CD8-positive, alpha-beta memory T cell (primary cell): ENCODE measurements at regions not wholly inside any gene's neighbourhood (a gene's known extent, or its start where the extent isn't known, plus 50 kb on each side); places are given as distances from the start of the nearest gene placed in this dataset.
"Not testable (repeated sequence)": the region's sequence is repeated elsewhere in the genome, so short reads cannot be mapped to it uniquely, and the experiment has no call there.

ENCODE experiments used
- CTCF ChIA-PET: fragments of 350-600 bp; sonication (Branson Sonifier 250); formaldehyde crosslinking; loops from one replicate; lab custom pipeline; 2021; ENCODE audit warnings: antibody characterized with exemption; lab: Charles Lee
- POLR2A ChIA-PET: fragments of 350-600 bp; sonication (Branson Sonifier 250); formaldehyde crosslinking; loops from one replicate; lab custom pipeline; 2021; ENCODE audit warnings: antibody characterized with exemption; lab: Charles Lee
- DNase-seq, 5 donors: peaks; one replicate each; pipeline versions ENCODE4 v3.0.0 to v3.0.0-alpha.2; 2020 to 2022; ENCODE audit warnings: mixed read lengths in 1 of 5
- H3K27ac ChIP-seq: one replicate; pipeline ENCODE4 v1.7.0; 2013; ENCODE audit warnings: low read depth, mild to moderate bottlenecking, low read length, moderate library complexity
- H3K27me3 ChIP-seq: 2 replicates; pipeline ENCODE4 v1.7.0; 2013; ENCODE audit warnings: low read length, mild to moderate bottlenecking; ENCODE audit not compliant: insufficient read depth, poor library complexity, severe bottlenecking
- H3K36me3 ChIP-seq: 2 replicates; pipeline ENCODE4 v1.7.0; 2013; ENCODE audit warnings: mild to moderate bottlenecking, low read length, moderate library complexity; ENCODE audit not compliant: insufficient read depth
- H3K4me1 ChIP-seq: 2 replicates; pipeline ENCODE4 v1.7.0; 2013; ENCODE audit warnings: mild to moderate bottlenecking, low read length, moderate library complexity; ENCODE audit not compliant: insufficient read depth
- H3K4me3 ChIP-seq: 2 replicates; pipeline ENCODE4 v1.7.0; 2013; ENCODE audit warnings: mild to moderate bottlenecking, low read length
- H3K9me3 ChIP-seq: 2 replicates; pipeline ENCODE4 v1.7.0; 2013; ENCODE audit warnings: mild to moderate bottlenecking, low read length
- H3K27ac Mint-ChIP-seq, 8 donors: one replicate each; pipeline ENCODE4 v1.8.0; 2020 to 2021; ENCODE audit warnings: mixed read lengths in 8 of 8, mild to moderate bottlenecking in 6 of 8, inconsistent platforms in 3 of 8, moderate library complexity in 3 of 8
- H3K27me3 Mint-ChIP-seq, 2 donors: one replicate each; pipeline ENCODE4 v1.8.0; 2020 to 2021; ENCODE audit warnings: mixed read lengths in 2 of 2, mild to moderate bottlenecking in 1 of 2, moderate library complexity in 1 of 2
- H3K36me3 Mint-ChIP-seq, 3 donors: one replicate each; pipeline ENCODE4 v1.8.0; 2020 to 2021; ENCODE audit warnings: mixed read lengths in 3 of 3, inconsistent platforms in 1 of 3, mild to moderate bottlenecking in 1 of 3
- H3K4me1 Mint-ChIP-seq, 3 donors: one replicate each; pipeline ENCODE4 v1.8.0; 2020 to 2021; ENCODE audit warnings: mixed read lengths in 3 of 3, inconsistent platforms in 1 of 3, mild to moderate bottlenecking in 1 of 3
- H3K4me3 Mint-ChIP-seq, 7 donors: one replicate each; pipeline ENCODE4 v1.8.0; 2020 to 2021; ENCODE audit warnings: mixed read lengths in 7 of 7, mild to moderate bottlenecking in 6 of 7, moderate library complexity in 4 of 7, inconsistent platforms in 2 of 7
- H3K9me3 Mint-ChIP-seq, 5 donors: one replicate each; pipeline ENCODE4 v1.8.0; 2020 to 2022; ENCODE audit warnings: mixed read lengths in 5 of 5, mild to moderate bottlenecking in 3 of 5, moderate library complexity in 2 of 5, inconsistent platforms in 1 of 5

DNA sequence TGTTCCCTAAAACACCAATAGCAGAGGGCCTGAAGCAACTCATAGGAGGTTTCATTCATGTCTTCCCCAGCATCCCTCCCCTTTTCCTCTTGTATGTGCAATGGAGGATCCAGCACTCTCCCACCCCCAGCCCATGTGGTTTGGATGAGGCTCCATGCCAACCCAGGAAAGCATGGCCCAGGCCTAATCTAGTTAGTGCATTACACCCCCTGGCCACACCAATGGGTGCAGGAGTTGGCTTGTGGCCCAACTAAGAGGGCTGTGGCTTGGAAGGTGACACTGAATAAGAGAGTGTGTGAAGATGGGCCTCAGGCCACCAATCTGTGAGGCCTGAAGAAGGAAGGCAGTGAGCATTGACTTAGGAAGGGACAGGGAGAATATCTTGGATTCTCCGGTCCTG lies 70.8 kb upstream of the SMIM23 start:
- H3K36me3 Mint-ChIP-seq, result no peaks in the 10 kb centered on the region

DNA sequence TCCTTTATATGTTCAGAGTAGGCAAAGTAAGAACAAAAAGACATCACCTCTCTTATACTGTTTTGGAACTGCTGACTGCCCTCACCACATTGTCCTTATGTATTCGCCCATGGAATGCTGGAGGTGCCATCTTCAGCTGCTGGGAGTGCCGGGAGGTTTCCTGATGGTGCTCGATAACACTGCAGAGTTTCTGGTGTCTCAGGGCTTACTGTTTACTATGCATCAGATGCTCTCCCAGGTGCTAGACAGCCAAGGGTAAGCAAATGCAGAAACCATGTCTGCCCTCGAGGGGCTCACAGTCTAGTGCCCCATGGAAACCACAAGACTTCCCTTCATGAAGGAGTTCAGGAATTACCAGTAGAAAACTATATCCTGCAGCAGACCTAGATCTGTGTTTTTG lies 70.1 kb upstream of the SMIM23 start:
- Histone ChIP-seq H3K9me3 (no peaks in the 10 kb centered on the region), H3K27ac (no peak overlapping the region), H3K27me3 (no peaks in the 10 kb centered on the region), H3K4me1 (no peaks in the 10 kb centered on the region), H3K36me3 (no peaks in the 10 kb centered on the region), H3K4me3 (no peak overlapping the region)
- H3K36me3 Mint-ChIP-seq, result no peaks in the 10 kb centered on the region
- peaks cover 2 to 38% of the 10 kb centered on the region in 2 donors for H3K27me3 Mint-ChIP-seq
- ChIA-PET CTCF (no interaction called here), POLR2A (no interaction called here)
- no peaks in the 10 kb centered on the region for H3K4me1 Mint-ChIP-seq
- DNase-seq, result no peak
- peaks cover 0 to 2% (median 0%) of the 10 kb centered on the region in 5 donors for H3K9me3 Mint-ChIP-seq
- no peak overlapping the region for H3K4me3 Mint-ChIP-seq
- no peak overlapping the region for H3K27ac Mint-ChIP-seq

More for the DNA sequence above, 70.8 kb upstream of the SMIM23 start:
- H3K27me3 ChIP-seq, result no peaks in the 10 kb centered on the region
- CTCF ChIA-PET, result no interaction called here
- H3K4me1 ChIP-seq, result no peaks in the 10 kb centered on the region
- POLR2A ChIA-PET, result no interaction called here
- Mint-ChIP-seq H3K4me1 (no peaks in the 10 kb centered on the region), H3K4me3 (no peak overlapping the region), H3K27me3 (peaks cover 3 to 34% of the 10 kb centered on the region in 2 donors), H3K27ac (no peak overlapping the region), H3K9me3 (peaks cover 0 to 2% (median 0%) of the 10 kb centered on the region in 5 donors)
- no peak overlapping the region for H3K27ac ChIP-seq
- H3K9me3 ChIP-seq, result no peaks in the 10 kb centered on the region
- H3K4me3 ChIP-seq, result no peak overlapping the region
- no peaks in the 10 kb centered on the region for H3K36me3 ChIP-seq
- DNase-seq, result no peak

DNA sequence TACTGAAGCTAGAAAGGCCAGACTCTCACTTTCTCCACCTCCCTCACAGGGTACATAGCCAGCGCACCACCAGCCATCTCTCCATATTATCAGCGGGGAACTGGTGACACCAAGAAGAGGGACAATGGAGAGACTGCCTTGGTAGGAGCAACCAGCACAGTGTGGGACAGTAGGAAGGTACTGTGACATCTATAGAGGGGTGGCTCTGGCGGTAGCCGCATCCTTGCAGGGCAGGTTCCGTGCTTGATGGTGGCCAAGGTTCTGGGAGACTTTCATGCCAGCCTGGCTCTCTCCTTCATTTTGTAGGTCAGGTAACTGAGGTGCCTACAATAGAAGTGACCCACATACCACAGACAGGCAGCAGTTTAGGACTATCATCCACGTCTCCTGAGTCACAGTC lies 65.5 kb upstream of the SMIM23 start:
- no peak overlapping the region for H3K27ac ChIP-seq
- Mint-ChIP-seq H3K9me3 (no peaks in the 10 kb centered on the region), H3K27me3 (peaks cover 4 to 52% of the 10 kb centered on the region in 2 donors), H3K4me1 (no peaks in the 10 kb centered on the region), H3K27ac (no peak overlapping the region), H3K36me3 (no peaks in the 10 kb centered on the region), H3K4me3 (no peak overlapping the region)
- ChIA-PET CTCF (no interaction called here), POLR2A (no interaction called here)
- H3K36me3 ChIP-seq, result no peaks in the 10 kb centered on the region
- no peaks in the 10 kb centered on the region for H3K4me1 ChIP-seq
- H3K4me3 ChIP-seq, result no peak overlapping the region
- no peaks in the 10 kb centered on the region for H3K9me3 ChIP-seq
- H3K27me3 ChIP-seq, result no peaks in the 10 kb centered on the region
- DNase-seq, result no peak

DNA sequence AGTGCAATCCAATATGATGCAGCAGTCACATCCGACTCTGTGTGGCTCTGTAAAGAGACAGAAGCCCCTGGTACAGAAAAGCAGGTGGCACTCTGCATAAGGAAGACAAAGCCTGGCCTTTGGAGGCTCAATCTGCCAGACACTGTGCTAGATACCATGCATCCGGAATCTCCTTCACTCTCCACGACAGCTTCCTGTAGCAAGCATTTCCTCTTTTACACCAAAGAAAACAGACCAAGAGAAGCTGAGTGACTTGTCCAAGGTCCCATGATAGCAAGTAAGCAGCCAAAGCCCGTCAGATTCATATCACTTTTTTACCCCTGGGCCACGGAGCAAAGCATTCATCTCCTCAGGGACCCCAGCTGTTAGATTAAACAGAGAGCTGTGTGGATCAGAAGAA lies 64.2 kb upstream of the SMIM23 start:
- H3K27ac Mint-ChIP-seq, result no peak overlapping the region
- H3K36me3 Mint-ChIP-seq, result no peaks in the 10 kb centered on the region
- H3K27me3 Mint-ChIP-seq, result peaks cover 5 to 64% of the 10 kb centered on the region in 2 donors
- H3K27ac ChIP-seq, result no peak overlapping the region
- H3K9me3 ChIP-seq, result no peaks in the 10 kb centered on the region
- H3K4me1 Mint-ChIP-seq, result no peaks in the 10 kb centered on the region
- no peak overlapping the region for H3K4me3 ChIP-seq
- no peak for DNase-seq
- no peaks in the 10 kb centered on the region for H3K4me1 ChIP-seq
- H3K36me3 ChIP-seq, result no peaks in the 10 kb centered on the region
- H3K27me3 ChIP-seq, result no peaks in the 10 kb centered on the region
- ChIA-PET CTCF (no interaction called here), POLR2A (no interaction called here)
- H3K4me3 Mint-ChIP-seq, result no peak overlapping the region
- peaks cover 7 to 11% (median 7%) of the 10 kb centered on the region in 5 donors for H3K9me3 Mint-ChIP-seq

DNA sequence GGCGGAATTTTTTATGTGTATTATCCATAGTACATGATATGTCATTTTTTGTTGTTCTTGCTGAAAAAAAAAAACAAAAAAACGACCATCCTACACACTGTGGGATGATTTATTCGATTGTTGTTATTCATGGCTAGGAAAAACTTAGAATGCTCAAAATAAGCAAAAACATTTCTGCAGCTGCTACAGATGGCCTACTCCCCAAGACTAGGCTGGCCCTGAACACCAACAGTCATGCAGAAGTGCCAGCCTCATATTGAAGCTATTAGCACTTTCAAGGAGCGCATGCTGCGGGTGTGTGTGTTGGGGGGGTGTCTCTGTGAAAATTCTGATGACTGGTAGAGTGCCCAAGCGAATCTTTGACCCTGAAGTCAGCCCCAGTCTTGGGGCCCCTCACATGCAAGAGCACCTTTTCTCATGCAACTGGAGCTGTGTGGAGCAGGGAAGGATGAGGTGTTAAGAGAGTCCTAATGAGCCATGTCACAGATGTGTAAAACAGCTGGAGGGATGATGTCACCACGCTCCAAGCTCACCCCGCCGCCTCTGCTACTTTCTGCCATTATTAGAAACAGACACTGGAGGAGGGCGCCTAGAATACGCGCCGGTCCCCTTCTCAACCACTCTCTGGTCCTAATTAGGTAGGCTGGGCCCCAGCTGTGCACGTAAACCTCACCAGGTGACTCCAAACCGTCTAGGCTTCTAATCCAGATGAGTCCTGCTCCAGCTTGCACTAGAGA lies 61.0 kb upstream of the SMIM23 start:
- Mint-ChIP-seq H3K9me3 (peaks cover 18 to 35% (median 19%) of the 10 kb centered on the region in 5 donors), H3K4me3 (no peak overlapping the region), H3K4me1 (no peaks in the 10 kb centered on the region), H3K27me3 (peaks cover 6 to 58% of the 10 kb centered on the region in 2 donors), H3K36me3 (peaks cover 0 to 2% (median 0%) of the 10 kb centered on the region in 3 donors), H3K27ac (no peak overlapping the region)
- Histone ChIP-seq H3K4me1 (no peaks in the 10 kb centered on the region), H3K27ac (no peak overlapping the region), H3K4me3 (no peak overlapping the region), H3K9me3 (no peaks in the 10 kb centered on the region), H3K36me3 (no peaks in the 10 kb centered on the region), H3K27me3 (no peaks in the 10 kb centered on the region)
- ChIA-PET CTCF (no interaction called here), POLR2A (no interaction called here)
- no peak for DNase-seq

DNA sequence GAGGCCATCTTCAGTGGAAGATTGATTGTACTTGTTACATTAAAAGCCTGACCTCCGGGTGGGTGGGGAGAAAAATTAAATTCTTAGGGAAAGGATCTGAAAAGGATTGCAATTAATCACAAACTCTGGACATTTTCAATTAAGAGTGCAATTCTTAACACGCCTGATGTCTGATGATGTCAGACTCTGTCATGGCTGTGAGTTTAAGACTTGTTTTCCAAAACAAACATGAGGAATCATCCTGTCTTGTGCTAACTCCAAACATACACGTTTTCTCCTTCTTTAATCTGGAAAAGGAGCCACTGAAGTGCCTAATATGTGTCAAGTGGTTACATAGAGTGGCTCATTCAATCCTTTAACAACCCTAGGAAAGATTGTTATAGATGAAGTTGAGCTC lies 60.4 kb upstream of the SMIM23 start:
- H3K9me3 Mint-ChIP-seq, result peaks cover 18 to 39% (median 19%) of the 10 kb centered on the region in 5 donors
- ChIA-PET CTCF (no interaction called here), POLR2A (no interaction called here)
- Histone ChIP-seq H3K27me3 (no peaks in the 10 kb centered on the region), H3K36me3 (no peaks in the 10 kb centered on the region), H3K9me3 (no peaks in the 10 kb centered on the region), H3K4me1 (no peaks in the 10 kb centered on the region), H3K4me3 (no peak overlapping the region), H3K27ac (no peak overlapping the region)
- H3K36me3 Mint-ChIP-seq, result peaks cover 0 to 3% (median 2%) of the 10 kb centered on the region in 3 donors
- no peaks in the 10 kb centered on the region for H3K4me1 Mint-ChIP-seq
- H3K27ac Mint-ChIP-seq, result no peak overlapping the region
- no peak for DNase-seq
- peaks cover 6 to 55% of the 10 kb centered on the region in 2 donors for H3K27me3 Mint-ChIP-seq
- no peak overlapping the region for H3K4me3 Mint-ChIP-seq

DNA sequence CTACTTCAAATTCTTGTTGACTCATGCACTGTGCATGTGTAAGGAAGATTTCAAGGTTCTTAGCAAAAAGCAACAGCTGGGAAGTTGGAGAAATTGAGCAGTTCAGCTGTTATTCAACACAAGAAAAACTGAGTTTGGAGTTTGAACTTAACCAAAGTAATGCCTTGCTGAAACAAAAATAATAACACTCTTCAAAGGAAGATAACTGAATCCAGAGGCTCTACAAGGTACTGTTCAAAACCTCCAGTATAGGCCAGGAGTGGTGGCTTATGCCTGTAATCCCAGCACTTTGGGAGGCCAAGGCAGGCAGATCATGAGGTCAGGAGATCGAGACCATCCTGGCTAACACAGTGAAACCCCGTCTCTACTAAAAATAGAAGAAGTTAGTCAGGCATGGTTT lies 58.8 kb upstream of the SMIM23 start:
- POLR2A ChIA-PET, H3K9me3 ChIP-seq, H3K36me3 ChIP-seq, CTCF ChIA-PET, H3K4me1 ChIP-seq, H3K4me1 Mint-ChIP-seq, H3K27ac ChIP-seq, H3K36me3 Mint-ChIP-seq, H3K27me3 ChIP-seq, H3K4me3 ChIP-seq, H3K27ac Mint-ChIP-seq, DNase-seq, H3K4me3 Mint-ChIP-seq: not testable (repeated sequence)
- Mint-ChIP-seq H3K9me3 (peaks cover 18 to 42% (median 21%) of the 10 kb centered on the region in 5 donors), H3K27me3 (peaks cover 6 to 49% of the 10 kb centered on the region in 2 donors)

DNA sequence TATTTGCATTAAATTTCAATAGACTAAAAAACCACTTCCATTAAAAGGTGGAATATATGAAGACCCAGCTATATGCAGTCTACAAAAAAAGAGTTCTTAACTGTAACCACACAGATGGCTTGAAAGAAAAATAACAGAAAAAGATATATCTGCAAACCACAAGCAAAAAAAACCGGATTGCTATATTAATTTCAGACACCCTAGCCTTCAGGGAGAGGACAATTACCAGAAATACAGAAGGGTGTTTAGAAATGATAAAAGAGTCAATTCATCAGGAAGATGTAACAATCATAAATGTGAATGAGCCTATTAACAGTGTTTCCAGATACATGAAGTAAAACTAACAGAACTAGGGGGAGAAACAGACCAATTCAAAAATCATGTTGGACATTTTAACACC lies 56.9 kb upstream of the SMIM23 start:
- Histone ChIP-seq H3K36me3 (no peaks in the 10 kb centered on the region), H3K4me3 (no peak overlapping the region), H3K27ac (no peak overlapping the region), H3K27me3 (no peaks in the 10 kb centered on the region), H3K9me3 (no peaks in the 10 kb centered on the region), H3K4me1 (no peaks in the 10 kb centered on the region)
- H3K36me3 Mint-ChIP-seq, result peaks cover 0 to 4% (median 2%) of the 10 kb centered on the region in 3 donors
- H3K4me3 Mint-ChIP-seq, result no peak overlapping the region
- CTCF ChIA-PET, result no interaction called here
- DNase-seq, result no peak
- POLR2A ChIA-PET, result no interaction called here
- peaks cover 6 to 39% of the 10 kb centered on the region in 2 donors for H3K27me3 Mint-ChIP-seq
- no peak overlapping the region for H3K27ac Mint-ChIP-seq
- peaks cover 18 to 42% (median 21%) of the 10 kb centered on the region in 5 donors for H3K9me3 Mint-ChIP-seq
- no peaks in the 10 kb centered on the region for H3K4me1 Mint-ChIP-seq
